ENCODE measurements at regions not wholly inside any gene's neighbourhood (a gene's known extent, or its start where the extent isn't known, plus 50 kb on each side); places are given as distances from the start of the nearest gene placed in this dataset.

DNA sequence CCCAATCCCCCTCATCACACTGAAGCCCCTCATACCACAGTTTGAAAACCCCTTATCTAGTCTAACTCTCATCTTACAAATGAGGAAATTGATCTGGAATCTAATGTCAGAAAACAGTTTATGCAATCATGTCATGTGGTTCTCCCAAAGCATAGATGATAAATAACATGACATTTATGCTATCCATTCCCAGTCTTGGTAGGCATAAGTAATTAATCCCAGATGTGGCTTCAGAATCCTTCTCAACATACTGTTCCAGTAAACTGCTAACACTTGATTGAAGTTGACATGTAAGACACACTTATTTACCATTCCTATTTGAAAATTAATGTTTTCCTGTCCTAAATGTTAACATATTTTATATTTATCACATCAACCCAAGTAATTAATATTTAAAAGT is 168.7 kb downstream of the GALC start:
- TF ChIP-seq POLR2A (IDR thresholded peaks at IDR 0.05), result no peak
- TF ChIP-seq, protein P1, sequence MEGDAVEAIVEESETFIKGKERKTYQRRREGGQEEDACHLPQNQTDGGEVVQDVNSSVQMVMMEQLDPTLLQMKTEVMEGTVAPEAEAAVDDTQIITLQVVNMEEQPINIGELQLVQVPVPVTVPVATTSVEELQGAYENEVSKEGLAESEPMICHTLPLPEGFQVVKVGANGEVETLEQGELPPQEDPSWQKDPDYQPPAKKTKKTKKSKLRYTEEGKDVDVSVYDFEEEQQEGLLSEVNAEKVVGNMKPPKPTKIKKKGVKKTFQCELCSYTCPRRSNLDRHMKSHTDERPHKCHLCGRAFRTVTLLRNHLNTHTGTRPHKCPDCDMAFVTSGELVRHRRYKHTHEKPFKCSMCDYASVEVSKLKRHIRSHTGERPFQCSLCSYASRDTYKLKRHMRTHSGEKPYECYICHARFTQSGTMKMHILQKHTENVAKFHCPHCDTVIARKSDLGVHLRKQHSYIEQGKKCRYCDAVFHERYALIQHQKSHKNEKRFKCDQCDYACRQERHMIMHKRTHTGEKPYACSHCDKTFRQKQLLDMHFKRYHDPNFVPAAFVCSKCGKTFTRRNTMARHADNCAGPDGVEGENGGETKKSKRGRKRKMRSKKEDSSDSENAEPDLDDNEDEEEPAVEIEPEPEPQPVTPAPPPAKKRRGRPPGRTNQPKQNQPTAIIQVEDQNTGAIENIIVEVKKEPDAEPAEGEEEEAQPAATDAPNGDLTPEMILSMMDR (IDR thresholded peaks at IDR 0.05), result no peak
- H3K27me3 ChIP-seq, result no peaks in the 10 kb centered on the region
- H3K36me3 ChIP-seq, result no peaks in the 10 kb centered on the region
- no peaks in the 10 kb centered on the region for H3K9me3 ChIP-seq
- H3K27ac ChIP-seq, result no peak overlapping the region
- no peaks in the 10 kb centered on the region for H3K4me1 ChIP-seq
- intact Hi-C loops (cut with DNase I), result no loop called here
- H3K4me3 ChIP-seq, result no peak overlapping the region
- no peak for DNase-seq

DNA sequence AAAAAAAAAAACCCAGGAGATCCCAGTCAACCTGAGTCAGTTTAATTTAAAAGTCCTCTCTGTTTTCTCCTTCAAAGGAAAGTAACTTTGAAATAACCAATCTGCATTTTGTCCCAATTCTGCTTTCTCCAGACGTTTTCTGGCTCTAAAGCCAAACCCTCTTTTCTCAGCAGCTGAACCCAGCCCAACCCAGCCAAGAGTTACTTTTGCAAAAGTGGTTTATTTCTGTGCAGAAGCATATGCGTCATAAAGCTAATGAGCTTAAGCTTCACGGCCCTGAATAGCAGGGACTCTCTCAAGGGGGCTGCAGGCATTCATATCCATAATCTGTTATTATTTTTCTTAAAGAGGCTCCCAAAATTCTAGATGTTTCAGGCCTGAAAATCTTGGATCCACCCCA is 176.6 kb downstream of the GALC start:
- no peak for TF ChIP-seq POLR2A (IDR thresholded peaks at IDR 0.05)
- TF ChIP-seq, protein P1 (IDR thresholded peaks at IDR 0.05), result no peak
- Histone ChIP-seq H3K4me3 (no peak overlapping the region), H3K27me3 (no peaks in the 10 kb centered on the region), H3K9me3 (no peaks in the 10 kb centered on the region), H3K27ac (no peak overlapping the region), H3K4me1 (no peaks in the 10 kb centered on the region), H3K36me3 (no peaks in the 10 kb centered on the region)
- 57 to 61% methylated on average over 3 of the region's 3 CpGs for WGBS, 2 donors
- intact Hi-C loops (cut with DNase I), result no loop called here
- no peak for DNase-seq

DNA sequence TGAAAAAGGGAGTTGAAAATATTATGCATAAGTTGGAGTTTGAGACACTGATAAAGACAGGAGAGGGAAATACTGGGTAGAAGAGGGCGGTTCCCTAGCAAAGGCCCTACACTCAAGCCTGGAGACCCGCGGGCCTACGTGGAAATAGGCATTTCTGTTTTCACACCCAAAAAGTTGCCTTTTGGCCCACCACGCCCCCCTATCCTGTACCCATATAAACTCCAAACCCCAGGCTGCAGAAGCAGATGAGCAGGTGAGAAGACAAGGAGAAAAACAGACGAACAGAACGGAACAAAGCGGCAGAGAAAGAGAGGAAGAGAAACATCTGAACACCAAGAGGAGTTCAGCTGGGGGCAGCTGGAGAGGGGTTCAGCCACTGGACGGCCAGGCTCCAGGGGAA is 177.9 kb downstream of the GALC start:
- no peak for DNase-seq
- Histone ChIP-seq H3K4me1 (no peaks in the 10 kb centered on the region), H3K9me3 (no peaks in the 10 kb centered on the region), H3K27me3 (no peaks in the 10 kb centered on the region), H3K4me3 (no peak overlapping the region), H3K36me3 (no peaks in the 10 kb centered on the region), H3K27ac (no peak overlapping the region)
- WGBS, 2 donors, result 72 to 80% methylated on average over 9 of the region's 9 CpGs
- intact Hi-C loops (cut with DNase I), result no loop called here
- no peak for TF ChIP-seq POLR2A (IDR thresholded peaks at IDR 0.05)
- TF ChIP-seq, protein P1 (IDR thresholded peaks at IDR 0.05), result no peak

DNA sequence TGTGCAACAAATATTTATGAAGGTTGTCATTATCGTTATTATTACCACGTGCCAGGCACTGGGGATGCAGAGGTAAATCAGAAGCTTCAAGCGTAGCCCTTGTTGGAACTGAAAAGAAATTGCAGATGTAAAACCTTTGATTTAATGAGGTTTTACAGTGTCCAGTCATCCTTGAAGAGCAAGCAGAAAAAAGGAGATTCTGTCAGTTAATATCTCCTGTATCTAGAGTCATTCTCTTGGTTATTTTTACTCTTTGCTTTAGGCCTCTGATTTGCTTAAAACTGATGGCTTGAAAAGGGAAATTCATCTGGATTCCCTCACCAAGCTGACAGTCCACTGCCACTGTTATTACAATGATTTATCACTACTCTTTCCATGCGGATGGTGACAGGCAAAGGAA is 179.3 kb downstream of the GALC start:
- no peak for TF ChIP-seq POLR2A (IDR thresholded peaks at IDR 0.05)
- TF ChIP-seq, protein P1 (IDR thresholded peaks at IDR 0.05), result no peak
- WGBS, 2 donors, result 71 to 72% methylated on average over 4 of the region's 4 CpGs
- H3K27ac ChIP-seq, result no peak overlapping the region
- no peaks in the 10 kb centered on the region for H3K36me3 ChIP-seq
- intact Hi-C loops (cut with DNase I), result no loop called here
- no peak for DNase-seq
- no peaks in the 10 kb centered on the region for H3K9me3 ChIP-seq
- no peaks in the 10 kb centered on the region for H3K4me1 ChIP-seq
- H3K27me3 ChIP-seq, result no peaks in the 10 kb centered on the region
- no peak overlapping the region for H3K4me3 ChIP-seq

DNA sequence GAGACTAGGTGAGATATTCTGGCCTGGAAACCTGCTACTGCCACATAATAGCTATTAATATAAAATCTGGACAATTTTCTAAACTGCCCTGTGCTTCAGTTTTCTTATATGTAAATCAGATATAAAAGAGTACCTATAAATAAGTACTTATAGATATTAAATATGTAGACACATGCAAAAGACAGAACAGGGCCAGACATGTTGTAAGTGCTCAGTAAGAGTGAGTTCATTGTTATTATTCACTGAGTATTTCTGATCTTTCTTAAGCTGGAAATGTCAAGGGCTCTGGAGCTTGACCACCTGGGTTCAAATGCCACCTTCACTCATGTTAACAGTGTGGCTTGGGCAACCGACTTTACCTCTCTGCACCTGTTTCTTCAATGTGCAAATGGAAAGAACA is 179.8 kb downstream of the GALC start:
- no peak for DNase-seq
- Histone ChIP-seq H3K27me3 (no peaks in the 10 kb centered on the region), H3K4me3 (no peak overlapping the region), H3K4me1 (no peaks in the 10 kb centered on the region), H3K9me3 (no peaks in the 10 kb centered on the region), H3K36me3 (no peaks in the 10 kb centered on the region), H3K27ac (no peak overlapping the region)
- WGBS, 2 donors, result 63 to 84% methylated on average over 1 of the region's 1 CpG
- TF ChIP-seq, protein P1 (IDR thresholded peaks at IDR 0.05), result no peak
- intact Hi-C loops (cut with DNase I), result no loop called here

All from esophagus squamous epithelium (tissue), 5 donors.